ENCODE measurements at regions not wholly inside any gene's neighbourhood (a gene's known extent, or its start where the extent isn't known, plus 50 kb on each side); places are given as distances from the start of the nearest gene placed in this dataset.

- H3K27me3 ChIP-seq (ENCODE audit: insufficient read depth, poor library complexity, severe bottlenecking): no peaks in the 10 kb centered on the region
- H3K9me3 ChIP-seq (ENCODE audit: severe bottlenecking): no peaks in the 10 kb centered on the region
- no peaks in the 10 kb centered on the region for H3K36me3 ChIP-seq (ENCODE audit: low read depth)
- H3K4me1 ChIP-seq (ENCODE audit: insufficient read depth, poor library complexity, severe bottlenecking): no peaks in the 10 kb centered on the region
- ATAC-seq (ENCODE audit: low read depth) (no peak), DNase-seq (ENCODE audit: low spot score) (no peak)
- no peak for TF ChIP-seq CTCF (IDR thresholded peaks at IDR 0.05; ENCODE audit: poor library complexity, severe bottlenecking)
- no peak overlapping the region for H3K4me3 ChIP-seq (ENCODE audit: severe bottlenecking)
- no peak overlapping the region for H3K27ac ChIP-seq (ENCODE audit: poor library complexity, severe bottlenecking)
Measured at GRCh38 chr3:161796312-161796711, 299.7 kb downstream of the OTOL1 start.

DNA sequence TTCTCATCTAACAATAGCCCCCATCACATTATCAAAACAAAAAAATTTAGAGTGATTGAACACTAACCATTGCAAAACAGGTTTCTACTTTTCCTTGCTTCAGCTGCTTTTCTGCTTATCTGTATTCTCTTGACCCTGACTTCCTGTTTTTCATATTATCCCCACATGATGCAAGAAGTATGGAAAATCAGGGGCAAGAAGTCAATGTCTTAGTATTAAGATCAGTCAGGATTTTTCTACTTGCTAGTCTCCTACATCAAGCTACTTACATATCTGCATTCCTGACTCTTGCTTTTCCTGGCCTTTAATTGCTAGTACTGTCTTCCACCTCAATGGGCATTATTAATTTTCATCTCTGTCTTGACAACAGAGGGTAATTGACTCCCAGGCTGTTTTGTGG lies 300.2 kb downstream of the OTOL1 start:
- H3K9me3 ChIP-seq (ENCODE audit: severe bottlenecking): no peaks in the 10 kb centered on the region
- H3K27ac ChIP-seq (ENCODE audit: poor library complexity, severe bottlenecking): no peak overlapping the region
- no peak for ATAC-seq (ENCODE audit: low read depth)
- no peak for TF ChIP-seq CTCF (IDR thresholded peaks at IDR 0.05; ENCODE audit: poor library complexity, severe bottlenecking)
- H3K27me3 ChIP-seq (ENCODE audit: insufficient read depth, poor library complexity, severe bottlenecking): no peaks in the 10 kb centered on the region
- H3K4me1 ChIP-seq (ENCODE audit: insufficient read depth, poor library complexity, severe bottlenecking): no peaks in the 10 kb centered on the region
- no peak for DNase-seq (ENCODE audit: low spot score)
- no peaks in the 10 kb centered on the region for H3K36me3 ChIP-seq (ENCODE audit: low read depth)
- H3K4me3 ChIP-seq (ENCODE audit: severe bottlenecking): no peak overlapping the region

DNA sequence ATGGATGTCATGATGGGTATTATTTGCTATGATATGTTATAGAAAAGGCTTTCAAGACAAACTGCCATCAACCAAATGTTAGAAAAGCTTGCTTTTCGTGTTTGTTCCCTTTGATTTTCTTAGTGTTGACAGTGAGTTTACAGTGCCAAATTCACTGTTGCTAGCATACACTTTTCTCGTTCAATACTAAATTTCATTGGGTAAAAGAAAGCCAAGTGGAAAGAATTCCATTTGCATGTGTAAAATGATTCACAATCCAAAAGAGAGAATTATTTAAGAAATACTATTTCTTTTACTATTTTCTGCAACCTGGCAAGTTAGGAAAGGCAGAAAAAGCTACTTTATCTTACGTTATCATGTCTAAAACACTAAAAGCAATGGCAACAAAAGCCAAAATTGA lies 301.4 kb downstream of the OTOL1 start:
- Histone ChIP-seq H3K4me3 (ENCODE audit: severe bottlenecking) (no peak overlapping the region), H3K27me3 (ENCODE audit: insufficient read depth, poor library complexity, severe bottlenecking) (no peaks in the 10 kb centered on the region), H3K36me3 (ENCODE audit: low read depth) (no peaks in the 10 kb centered on the region), H3K4me1 (ENCODE audit: insufficient read depth, poor library complexity, severe bottlenecking) (no peaks in the 10 kb centered on the region), H3K27ac (ENCODE audit: poor library complexity, severe bottlenecking) (no peak overlapping the region), H3K9me3 (ENCODE audit: severe bottlenecking) (no peaks in the 10 kb centered on the region)
- TF ChIP-seq CTCF (IDR thresholded peaks at IDR 0.05; ENCODE audit: poor library complexity, severe bottlenecking): no peak
- ATAC-seq (ENCODE audit: low read depth) (no peak), DNase-seq (ENCODE audit: low spot score) (no peak)

DNA sequence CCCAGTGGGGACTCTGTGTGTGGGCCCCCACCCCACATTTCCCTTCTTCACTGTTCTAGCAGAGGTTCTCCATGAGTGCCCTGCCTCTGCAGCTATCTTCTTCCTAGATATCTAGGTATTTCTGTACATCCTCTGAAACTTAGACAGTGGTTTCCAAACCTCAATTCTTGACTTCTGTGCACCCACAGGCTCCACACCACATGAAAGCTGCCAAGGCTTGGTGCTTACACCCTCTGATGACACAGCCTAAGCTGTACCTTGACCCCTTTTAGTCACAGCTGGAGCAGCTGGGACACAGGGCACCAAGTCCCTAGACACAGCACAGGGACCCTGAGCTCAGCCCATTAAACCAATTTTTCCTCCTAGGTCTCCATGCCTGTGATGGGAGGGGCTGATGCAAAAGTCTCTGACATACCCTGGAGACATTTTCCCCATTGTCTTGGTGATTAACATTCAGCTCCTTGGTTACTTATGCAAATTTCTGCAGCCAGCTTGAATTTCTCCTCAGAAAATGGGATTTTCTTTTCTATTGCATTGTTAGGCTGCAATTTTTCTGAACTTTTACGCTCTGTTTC lies 304.5 kb downstream of the OTOL1 start:
- H3K4me1 ChIP-seq (ENCODE audit: insufficient read depth, poor library complexity, severe bottlenecking): no peaks in the 10 kb centered on the region
- H3K9me3 ChIP-seq (ENCODE audit: severe bottlenecking): no peaks in the 10 kb centered on the region
- no peak for ATAC-seq (ENCODE audit: low read depth)
- H3K4me3 ChIP-seq (ENCODE audit: severe bottlenecking): no peak overlapping the region
- no peaks in the 10 kb centered on the region for H3K27me3 ChIP-seq (ENCODE audit: insufficient read depth, poor library complexity, severe bottlenecking)
- H3K27ac ChIP-seq (ENCODE audit: poor library complexity, severe bottlenecking): no peak overlapping the region
- no peak for DNase-seq (ENCODE audit: low spot score)
- TF ChIP-seq CTCF (IDR thresholded peaks at IDR 0.05; ENCODE audit: poor library complexity, severe bottlenecking): no peak
- H3K36me3 ChIP-seq (ENCODE audit: low read depth): no peaks in the 10 kb centered on the region

GRCh38 chr3:161818106-161818505 lies 321.5 kb downstream of the OTOL1 start:
- DNase-seq (ENCODE audit: low spot score) (no peak), ATAC-seq (ENCODE audit: low read depth) (no peak)
- H3K4me1 ChIP-seq (ENCODE audit: insufficient read depth, poor library complexity, severe bottlenecking): no peaks in the 10 kb centered on the region
- H3K27ac ChIP-seq (ENCODE audit: poor library complexity, severe bottlenecking): no peak overlapping the region
- H3K9me3 ChIP-seq (ENCODE audit: severe bottlenecking): no peaks in the 10 kb centered on the region
- no peak for TF ChIP-seq CTCF (IDR thresholded peaks at IDR 0.05; ENCODE audit: poor library complexity, severe bottlenecking)
- no peaks in the 10 kb centered on the region for H3K36me3 ChIP-seq (ENCODE audit: low read depth)
- H3K4me3 ChIP-seq (ENCODE audit: severe bottlenecking): no peak overlapping the region
- H3K27me3 ChIP-seq (ENCODE audit: insufficient read depth, poor library complexity, severe bottlenecking): no peaks in the 10 kb centered on the region

Data from RWPE2 (cell line).